Bronchial epithelial cell (primary cell): ENCODE measurements at regions not wholly inside any gene's neighbourhood (a gene's known extent, or its start where the extent isn't known, plus 50 kb on each side); places are given as distances from the start of the nearest gene placed in this dataset.

Experiments used
- DNase-seq: peaks from one replicate; pipeline ENCODE4 v3.0.0-alpha.2; 2010; ENCODE audit warnings: low read depth
- FAIRE-seq: peaks from 2 replicates; lab custom pipeline; 2011; peaks lifted over from hg19 to GRCh38; lab: Jason Lieb, UNC
- H3K27me3 ChIP-seq: 2 replicates; pipeline ENCODE4 v1.5.1; 2011; ENCODE audit warnings: low read length; ENCODE audit not compliant: control insufficient read depth, insufficient read depth
- H3K36me3 ChIP-seq: 2 replicates; pipeline ENCODE4 v1.5.1; 2011; ENCODE audit warnings: low read length; ENCODE audit not compliant: control insufficient read depth, insufficient read depth
- H3K4me3 ChIP-seq: 2 replicates; pipeline ENCODE4 v1.5.1; 2011; ENCODE audit warnings: mild to moderate bottlenecking, low read depth, low read length, control low read depth
- CTCF ChIP-seq: IDR thresholded peaks from 2 replicates; pipeline ENCODE4 v1.5.1; 2011; ENCODE audit warnings: mild to moderate bottlenecking, moderate library complexity, low read length, control low read depth, inconsistent platforms; ENCODE audit not compliant: insufficient read depth, severe bottlenecking

GRCh38 chr1:30452925-30453324 is 270.5 kb downstream of the MATN1 start:
- Histone ChIP-seq H3K36me3 (no peaks in the 10 kb centered on the region), H3K27me3 (no peaks in the 10 kb centered on the region), H3K4me3 (no peak overlapping the region)
- no peak for TF ChIP-seq CTCF
- FAIRE-seq (peak; percentile 87), DNase-seq (no peak)

- H3K36me3 ChIP-seq, result no peaks in the 10 kb centered on the region
Measured at GRCh38 chr1:30452170-30452569, 271.2 kb downstream of the MATN1 start.

GRCh38 chr1:30451532-30452125 is 271.8 kb downstream of the MATN1 start:
- no peaks in the 10 kb centered on the region for H3K27me3 ChIP-seq
- H3K36me3 ChIP-seq, result no peaks in the 10 kb centered on the region
- TF ChIP-seq CTCF, result no peak
- DNase-seq (no peak), FAIRE-seq (no peak)
- H3K4me3 ChIP-seq, result no peak overlapping the region

More at GRCh38 chr1:30452170-30452569, 271.2 kb downstream of the MATN1 start:
- no peak for TF ChIP-seq CTCF
- H3K27me3 ChIP-seq, result no peaks in the 10 kb centered on the region
- FAIRE-seq (peak; percentile 94), DNase-seq (no peak)
- H3K4me3 ChIP-seq, result no peak overlapping the region

GRCh38 chr1:30450818-30451233 is 272.6 kb downstream of the MATN1 start:
- DNase-seq (no peak), FAIRE-seq (no peak)
- Histone ChIP-seq H3K4me3 (no peak overlapping the region), H3K27me3 (no peaks in the 10 kb centered on the region), H3K36me3 (no peaks in the 10 kb centered on the region)
- no peak for TF ChIP-seq CTCF

GRCh38 chr1:30450148-30450817 is 273.1 kb downstream of the MATN1 start:
- TF ChIP-seq CTCF, result no peak
- Histone ChIP-seq H3K36me3 (no peaks in the 10 kb centered on the region), H3K27me3 (no peaks in the 10 kb centered on the region), H3K4me3 (no peak overlapping the region)
- no peak for DNase-seq
- FAIRE-seq, result peak; percentile 40
